ENCODE measurements at regions not wholly inside any gene's neighbourhood (a gene's known extent, or its start where the extent isn't known, plus 50 kb on each side); places are given as distances from the start of the nearest gene placed in this dataset.

DNA sequence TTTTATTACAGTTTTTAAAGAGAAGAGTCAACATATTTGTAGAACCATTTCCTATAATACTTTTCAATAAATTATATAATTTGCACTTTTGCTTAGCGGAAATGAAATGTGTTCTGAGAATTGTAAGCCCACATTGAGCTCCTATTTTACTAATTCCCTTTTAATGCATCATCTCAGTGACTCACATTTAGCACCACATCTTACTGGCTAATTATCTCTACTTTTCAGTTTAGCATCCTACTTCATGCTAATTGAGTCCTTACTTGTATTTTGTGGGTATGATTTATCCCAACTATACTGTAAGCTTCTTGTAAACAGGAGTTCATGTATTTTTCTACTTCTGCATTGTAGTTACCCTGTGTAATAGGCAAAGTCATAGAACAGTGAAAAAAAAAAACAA lies 67.5 kb downstream of the TMX1 start:
- no peak for DNase-seq

DNA sequence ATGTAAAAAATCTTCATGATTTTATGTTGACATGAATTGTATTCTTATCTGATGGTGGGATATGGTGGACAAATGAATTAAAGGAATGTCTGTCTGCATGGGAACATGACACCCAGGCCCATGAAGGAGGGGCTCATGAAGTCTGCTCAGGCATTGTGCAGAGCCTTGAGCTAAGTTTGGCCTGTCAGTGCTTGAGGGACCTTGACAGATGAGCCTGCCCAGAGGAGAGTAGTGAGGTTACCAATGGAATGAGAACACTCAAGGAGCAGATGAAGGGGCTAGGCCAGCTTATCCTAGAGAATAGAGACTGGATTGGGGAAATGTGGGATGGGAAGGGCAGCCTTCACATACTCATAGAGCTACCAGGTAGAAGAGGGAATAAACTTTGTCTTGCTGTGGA lies 68.8 kb downstream of the TMX1 start:
- DNase-seq = no peak

GRCh38 chr14:51310505-51310944 lies 70.5 kb downstream of the TMX1 start:
- DNase-seq = peak; percentile 14

- DNase-seq = no peak
These were observed 74.4 kb downstream of the TMX1 start for GRCh38 chr14:51314321-51315015.

DNA sequence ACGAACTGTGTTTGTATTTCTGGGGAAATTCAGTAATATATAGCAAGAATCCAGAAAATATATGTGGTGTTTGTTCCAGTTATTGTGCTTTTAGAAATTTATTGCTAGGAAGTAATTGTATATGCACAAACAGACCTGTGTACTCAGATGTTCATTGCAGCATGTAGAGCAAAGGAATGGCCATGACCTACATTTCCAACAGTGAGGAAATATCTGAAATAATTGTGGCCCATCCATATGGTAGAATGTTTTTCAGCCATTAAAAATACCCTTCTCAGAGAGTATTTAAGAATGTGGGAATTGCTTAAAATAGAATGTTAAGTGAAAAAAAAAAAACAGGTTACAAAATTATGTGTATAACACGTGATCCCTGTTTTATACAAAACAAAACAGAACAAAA lies 77.3 kb downstream of the TMX1 start:
- no peak for DNase-seq

GRCh38 chr14:51318813-51319597 lies 79.0 kb downstream of the TMX1 start:
- DNase-seq = peak; percentile 90

DNA sequence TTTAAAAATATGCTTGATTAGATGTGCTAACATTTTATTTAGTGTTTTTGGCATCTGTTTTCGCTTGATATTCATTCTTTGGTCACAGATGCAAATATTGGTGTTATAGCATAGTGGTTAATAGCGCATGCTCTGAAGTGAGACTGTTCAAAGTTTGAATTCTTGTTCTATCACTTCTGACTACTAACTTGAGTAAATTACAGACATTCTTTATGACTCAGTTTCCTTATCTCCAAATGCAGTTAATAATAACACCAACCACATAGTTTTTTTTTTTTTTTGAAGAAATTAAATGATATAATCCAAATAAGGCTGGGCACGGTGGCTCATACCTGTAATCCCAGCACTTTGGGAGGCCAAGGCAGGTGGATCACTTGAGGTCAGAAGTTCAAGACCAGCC lies 81.0 kb downstream of the TMX1 start:
- no peak for DNase-seq

DNA sequence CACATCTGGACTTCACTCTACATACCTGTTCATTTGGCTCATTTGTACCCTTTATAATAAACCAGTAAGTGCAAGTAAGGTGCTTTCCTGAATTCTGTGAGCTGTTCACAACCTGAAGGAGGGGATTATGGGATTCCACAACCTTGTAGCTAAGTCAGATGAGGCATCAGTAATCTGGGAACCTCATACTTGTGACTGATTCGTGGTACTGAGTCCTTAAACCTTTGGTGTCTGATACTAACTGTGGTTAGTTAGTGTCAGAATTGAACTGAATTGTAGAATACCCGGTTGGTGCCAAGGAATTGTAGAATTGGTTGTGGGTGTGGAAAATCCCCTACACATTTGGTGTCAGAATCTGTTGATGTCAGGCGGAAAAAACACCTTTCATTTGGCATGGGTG lies 83.4 kb downstream of the TMX1 start:
- no peak for DNase-seq

DNA sequence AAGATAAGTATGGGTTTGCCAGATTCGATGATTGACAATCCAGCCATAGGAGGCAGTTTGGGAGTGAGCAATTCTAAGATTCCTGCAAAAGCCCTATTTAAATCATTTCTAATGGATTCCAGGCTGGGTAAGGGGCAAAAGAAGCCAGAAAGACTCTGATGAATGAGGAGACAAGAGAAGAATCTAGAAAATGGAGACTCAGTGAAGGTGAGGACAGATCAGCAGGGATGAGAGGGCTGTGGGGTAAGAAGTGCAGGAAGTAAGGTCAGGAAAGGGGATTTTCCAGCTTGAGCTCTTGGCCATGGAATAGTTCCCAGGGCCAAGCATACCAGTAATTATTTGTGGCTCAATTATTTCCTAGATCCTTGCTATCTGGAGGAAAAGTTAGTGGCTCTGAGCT lies 87.3 kb downstream of the TMX1 start:
- DNase-seq = no peak

DNA sequence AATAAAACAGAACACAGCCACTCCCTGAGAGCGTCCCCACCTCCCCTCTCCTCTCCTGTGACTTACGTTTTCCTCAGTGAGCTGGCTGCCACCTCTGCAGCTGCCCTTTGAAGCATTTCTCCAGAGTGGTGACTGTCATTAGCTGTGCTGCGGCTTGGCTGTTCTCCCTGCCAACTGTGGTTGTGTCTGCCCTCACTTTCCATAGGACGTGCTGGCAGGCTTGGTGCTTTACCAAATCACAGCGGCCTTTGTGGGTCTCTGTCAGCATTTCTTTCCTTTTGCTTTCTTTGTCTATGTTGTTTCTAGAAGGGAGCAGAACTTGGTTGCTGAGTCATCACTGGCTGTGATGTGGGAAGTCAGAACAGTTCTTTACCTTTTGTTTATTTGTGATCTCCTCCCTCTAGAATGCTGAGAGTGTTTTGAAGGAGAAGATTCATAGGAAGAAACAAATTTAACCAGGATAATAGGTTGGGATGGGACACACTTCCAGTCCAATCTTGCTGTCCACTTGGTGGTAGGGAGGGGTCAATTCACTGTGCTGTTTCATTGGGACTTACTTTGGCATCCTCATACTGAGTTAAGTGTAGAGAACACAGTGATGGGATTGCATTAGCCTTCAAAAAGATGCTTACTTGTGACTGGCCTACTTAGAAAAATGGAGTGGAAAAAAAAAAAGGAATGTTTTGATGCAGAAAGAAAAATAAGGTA lies 88.2 kb downstream of the TMX1 start:
- no peak for DNase-seq

DNA sequence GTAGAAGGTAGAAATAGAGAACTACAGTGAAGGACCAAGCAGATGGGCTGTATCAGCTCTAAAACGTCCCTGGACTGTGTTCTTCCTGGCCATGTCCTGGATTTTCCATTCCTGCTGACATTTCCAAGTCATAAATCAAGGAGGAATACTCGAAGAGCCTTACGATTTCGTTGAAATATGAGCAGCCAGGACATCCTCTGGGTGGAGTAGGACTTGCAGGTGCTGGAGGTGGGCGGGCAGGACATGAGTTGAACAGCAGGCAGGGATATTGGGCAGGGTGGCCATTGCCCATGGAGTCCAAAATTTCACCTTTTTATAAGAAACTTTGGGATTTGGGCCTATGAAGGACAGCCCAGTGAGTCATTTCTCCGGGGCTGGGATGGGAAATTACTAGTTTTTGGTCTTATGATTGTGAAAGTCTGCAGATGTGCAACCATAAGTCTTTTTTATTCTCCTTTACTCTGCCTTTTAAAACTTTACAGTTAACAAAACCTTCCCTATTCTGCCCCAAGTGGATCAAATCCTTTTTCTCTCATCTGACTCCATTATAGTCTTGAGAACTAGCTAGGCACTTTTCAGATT lies 88.8 kb downstream of the TMX1 start:
- no peak for DNase-seq

DNA sequence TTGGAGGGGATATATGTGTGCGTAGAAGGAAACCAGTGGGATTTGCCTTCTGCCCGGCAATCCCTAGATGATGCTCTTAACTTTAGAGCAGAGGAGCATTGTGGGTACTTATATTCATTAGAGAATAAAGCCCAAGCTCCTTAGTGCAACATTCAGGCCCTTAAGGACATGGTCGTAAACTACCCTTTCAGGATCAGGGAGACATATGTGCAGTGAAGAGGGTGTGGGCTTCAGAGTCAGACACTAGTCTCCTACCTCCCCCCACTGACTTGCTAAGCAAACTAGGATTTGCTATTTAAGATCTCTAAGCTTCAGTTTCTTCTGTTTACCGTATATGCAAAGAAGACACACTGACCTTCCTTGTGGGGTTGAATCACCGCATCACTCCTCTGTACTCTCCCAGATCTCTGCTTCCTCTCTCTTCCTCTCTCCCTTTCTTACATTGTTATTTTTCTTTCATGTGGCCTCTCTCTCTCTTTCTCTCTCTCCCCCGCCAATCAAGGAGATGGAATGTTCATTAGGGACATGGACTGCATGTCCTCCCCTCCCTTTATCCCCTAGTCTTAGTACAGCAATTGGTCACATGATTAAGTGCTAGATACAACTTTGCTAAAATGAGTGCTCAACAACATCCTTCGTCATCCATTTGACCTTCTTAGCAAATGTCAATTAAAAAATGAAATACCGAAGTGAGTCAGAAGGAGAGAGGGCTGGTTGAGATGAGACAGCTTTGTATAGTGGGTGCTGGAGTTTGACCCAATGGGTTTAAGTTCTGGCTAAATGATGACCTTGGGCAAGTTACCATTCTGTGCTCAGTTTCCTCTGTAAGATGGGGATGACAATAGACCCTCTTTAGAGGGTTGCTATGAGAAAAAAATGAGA lies 91.7 kb downstream of the TMX1 start:
- no peak for DNase-seq

- DNase-seq = no peak
These were observed 93.3 kb downstream of the TMX1 start for GRCh38 chr14:51333299-51333698.

DNA sequence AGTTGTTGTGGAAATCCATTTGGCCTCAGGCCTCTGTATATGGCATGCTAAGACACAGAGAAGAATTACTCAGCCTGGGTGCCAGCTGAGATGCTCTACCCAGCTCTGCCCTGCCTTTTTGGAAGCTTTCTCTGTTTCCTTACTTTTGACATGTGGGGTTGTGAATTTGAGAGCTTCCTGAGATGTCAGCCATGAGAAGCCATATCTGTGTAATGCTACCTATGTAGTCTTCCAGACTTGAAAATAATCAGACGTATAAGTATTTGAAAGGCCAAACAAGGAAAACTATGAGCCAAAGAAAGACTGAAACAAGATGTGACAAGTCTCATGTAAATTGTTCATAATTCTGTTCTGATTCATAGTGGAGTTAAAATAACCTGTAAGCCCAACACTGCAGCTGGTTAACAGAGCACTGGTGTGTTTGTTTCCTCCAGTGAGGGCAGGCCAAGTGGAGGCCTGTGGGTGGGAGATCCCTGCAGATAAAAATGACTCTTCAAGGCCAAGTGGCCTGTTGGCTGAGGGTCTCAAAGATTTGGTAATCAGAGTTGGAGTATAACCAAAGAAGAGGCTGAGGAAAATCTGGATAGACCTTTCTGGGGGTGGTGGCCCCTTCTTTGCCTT lies 94.0 kb downstream of the TMX1 start:
- DNase-seq = no peak

DNA sequence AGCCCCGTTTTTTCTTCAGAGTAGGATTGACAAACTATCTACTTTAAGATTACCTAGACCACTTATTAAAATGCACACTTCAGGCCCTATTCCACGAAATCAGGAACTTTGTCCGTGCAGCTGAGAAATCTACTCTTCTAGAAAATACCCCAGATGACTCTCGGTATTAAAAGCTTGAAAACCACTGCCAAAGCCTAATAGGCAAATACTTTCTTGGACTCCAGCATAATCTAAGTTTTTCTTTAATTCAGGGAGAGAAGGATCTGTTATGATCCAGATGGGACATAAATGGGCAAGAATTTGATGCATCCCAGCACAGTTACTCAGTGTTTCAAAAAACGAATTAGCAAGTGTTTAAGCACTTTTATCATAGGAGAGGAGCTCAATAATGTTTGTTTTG lies 94.5 kb downstream of the TMX1 start:
- DNase-seq = no peak

DNA sequence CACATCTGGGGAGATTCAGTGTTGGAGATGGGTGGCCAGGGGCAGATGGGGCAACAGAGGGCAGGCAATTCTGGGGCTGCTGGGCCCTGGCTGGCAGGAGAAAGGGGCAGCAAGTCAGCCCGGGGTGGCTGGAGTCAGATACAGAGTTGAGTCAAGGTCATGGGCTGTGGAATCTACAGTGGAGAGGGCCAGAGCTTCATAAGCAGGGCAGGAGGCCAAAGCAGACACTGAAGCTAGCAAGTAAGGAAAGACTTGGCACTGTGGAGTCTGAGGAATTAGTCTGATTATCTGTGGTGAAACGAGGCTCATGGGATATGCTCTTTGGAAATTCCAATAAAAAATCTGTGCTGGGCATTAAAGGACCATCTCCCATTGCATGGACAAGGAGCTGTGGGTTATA lies 95.5 kb downstream of the TMX1 start:
- DNase-seq = no peak

DNA sequence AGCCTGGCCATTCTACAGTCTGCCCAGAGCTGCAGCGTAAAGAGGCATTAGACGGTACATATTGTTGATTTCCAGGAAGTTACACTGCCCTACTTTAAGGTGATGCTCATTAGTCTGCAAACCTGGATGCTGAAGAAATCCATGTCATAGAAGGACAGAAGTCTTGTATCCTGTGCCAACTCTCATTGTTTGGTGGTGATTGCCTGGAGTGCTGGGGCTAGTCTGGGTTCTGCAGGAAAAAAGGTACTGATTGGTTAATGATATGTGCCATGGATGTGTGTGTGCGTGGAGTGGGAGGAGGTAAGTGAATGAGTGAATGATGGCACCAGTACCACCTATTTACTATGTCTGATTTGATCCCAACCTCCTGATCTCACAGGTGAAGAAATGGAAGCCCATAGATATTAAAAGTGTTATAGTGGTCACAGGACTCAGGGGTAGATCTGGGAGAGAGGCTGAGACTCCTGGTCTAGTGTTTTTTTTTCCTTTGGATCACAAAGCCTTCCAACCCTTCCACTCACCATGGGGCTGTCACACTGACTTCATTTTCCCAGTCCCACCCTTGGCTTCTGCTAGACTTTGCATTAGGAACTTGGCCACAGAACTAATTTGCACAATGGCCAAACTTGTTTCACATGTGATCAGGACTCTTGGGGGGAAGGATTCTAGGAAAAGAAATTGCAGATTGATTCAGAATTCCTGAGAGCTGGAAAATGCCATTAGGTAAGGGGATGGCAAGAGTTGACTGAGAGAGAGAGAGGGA lies 96.1 kb downstream of the TMX1 start:
- DNase-seq = no peak

DNA sequence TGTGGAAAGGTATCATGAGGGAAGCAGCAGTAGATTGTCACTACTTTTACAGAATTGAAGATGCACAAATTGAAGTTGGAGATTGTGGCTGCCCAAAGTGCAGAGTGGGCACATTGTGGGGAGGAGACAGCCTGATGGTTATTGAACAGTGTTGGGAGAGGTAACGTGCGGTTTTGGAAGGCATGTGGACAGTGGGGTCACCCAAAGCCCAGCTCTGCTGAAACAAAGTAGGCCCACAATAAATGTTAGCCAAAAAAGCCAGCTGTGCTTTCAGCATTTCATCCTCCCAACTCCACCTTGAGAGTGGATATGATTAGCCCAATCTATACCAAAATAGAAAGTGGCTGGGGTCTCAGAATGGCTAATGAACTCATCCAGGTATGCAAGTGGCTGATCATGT lies 96.7 kb downstream of the TMX1 start:
- no peak for DNase-seq

DNA sequence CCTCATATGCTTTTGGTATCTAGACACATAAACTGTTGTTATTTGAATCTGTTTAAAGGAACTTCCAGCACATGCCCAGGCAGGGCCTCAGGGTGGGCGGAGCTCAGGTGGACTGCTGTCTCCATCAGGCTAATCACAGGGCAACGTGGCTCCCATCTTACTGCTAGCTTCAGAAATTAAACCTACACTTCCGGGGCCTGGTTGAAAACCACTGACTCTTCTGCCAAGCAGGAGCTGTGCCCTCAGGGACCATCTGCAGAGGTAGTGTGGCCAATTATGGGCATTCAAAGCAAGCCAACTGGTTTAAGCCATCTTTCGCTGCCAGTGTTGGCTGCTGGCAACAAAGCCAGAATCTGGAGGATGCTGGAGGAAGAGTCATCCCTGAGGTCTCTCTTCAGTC lies 97.5 kb downstream of the TMX1 start:
- peak; percentile 27 for DNase-seq

DNA sequence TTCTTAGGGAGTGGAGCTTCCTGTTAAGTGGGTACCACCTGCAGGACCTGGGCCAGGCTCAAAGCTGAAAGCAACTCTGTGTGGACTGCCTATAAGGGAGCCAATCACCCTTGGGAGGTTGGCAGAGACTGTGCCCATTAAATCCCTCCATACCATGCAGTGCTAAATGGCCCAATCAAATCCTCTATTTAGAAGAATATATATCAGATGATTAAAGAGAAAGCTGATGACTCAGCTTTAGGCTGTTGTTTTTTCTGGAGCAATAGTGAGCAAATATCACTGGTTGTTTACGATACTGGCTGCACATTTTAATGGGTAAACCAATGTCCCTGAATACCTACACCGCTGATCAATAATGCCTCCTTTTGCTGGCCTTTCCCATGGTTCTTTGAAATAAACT lies 101.3 kb downstream of the TMX1 start:
- no peak for DNase-seq

DNA sequence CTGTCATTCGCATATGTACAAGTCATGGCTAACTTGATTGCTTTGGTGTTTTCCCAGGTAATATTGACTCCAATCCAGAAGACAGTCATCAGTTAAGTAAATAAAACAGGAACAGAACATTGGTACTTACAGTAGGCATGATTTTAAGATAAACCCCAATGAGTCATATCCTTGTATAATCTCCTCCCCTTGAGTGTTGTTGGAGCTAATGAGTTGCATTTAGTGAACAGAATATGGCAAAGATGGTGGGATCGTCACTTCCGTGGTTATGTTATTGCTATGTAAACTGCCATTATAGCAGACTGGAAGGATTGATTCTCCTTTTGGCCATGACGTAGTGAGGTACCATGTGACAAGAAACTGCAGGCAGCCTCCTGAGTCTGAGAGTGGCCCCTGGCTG lies 102.2 kb downstream of the TMX1 start:
- no peak for DNase-seq
